A549 (cell line): ENCODE measurements at regions not wholly inside any gene's neighbourhood (a gene's known extent, or its start where the extent isn't known, plus 50 kb on each side); places are given as distances from the start of the nearest gene placed in this dataset.

Experiments used
- ATAC-seq, 2 experiments: fragments of 200-7000 bp in 1 of 2; fragments of >200 bp in 1 of 2; cut with Nextera tagmentation in 1 of 2; cut with Tn5 transposase in 1 of 2; 3 replicates each; pipeline versions ENCODE4 v1.8.0 to v1.9.1; 2018 to 2020; ENCODE audit warnings: mild to moderate bottlenecking in 1 of 2, moderate library complexity in 1 of 2
- CTCF ChIA-PET: fragments of 300-600 bp; sonication (Branson Sonifier 250); formaldehyde crosslinking; extraction: SDS; loops from one replicate; lab custom pipeline; 2021; ENCODE audit warnings: antibody characterized with exemption, inconsistent platforms; lab: Yijun Ruan, JAX
- POLR2A ChIA-PET: fragments of 350-600 bp; formaldehyde crosslinking; extraction: SDS; loops from one replicate; lab custom pipeline; 2021; ENCODE audit warnings: antibody characterized with exemption, inconsistent platforms; lab: Yijun Ruan, JAX
- DNase-seq, 2 experiments: peaks; one replicate each; pipeline versions ENCODE4 v3.0.0 to v3.0.0-alpha.2; 2011 to 2016; ENCODE audit warnings: low read depth in 1 of 2, low spot score in 1 of 2
- FAIRE-seq: peaks from 2 replicates; lab custom pipeline; 2011; peaks lifted over from hg19 to GRCh38; lab: Jason Lieb, UNC
- H3K27ac ChIP-seq, 2 experiments: fragments of >200 bp; sonication (Bioruptor Twin); formaldehyde crosslinking; 3 replicates each; pipeline ENCODE4 v1.5.1; 2016 to 2017
- H3K4me1 ChIP-seq: fragments of >200 bp; sonication (Bioruptor Twin); formaldehyde crosslinking; 3 replicates; pipeline ENCODE4 v1.6.1; 2016
- H3K4me2 ChIP-seq: fragments of >200 bp; sonication (Bioruptor Twin); formaldehyde crosslinking; 3 replicates; pipeline ENCODE4 v1.6.1; 2016
- H3K4me3 ChIP-seq: fragments of >200 bp; sonication (Bioruptor Twin); formaldehyde crosslinking; 3 replicates; pipeline ENCODE4 v1.5.1; 2016
- H3K9me3 ChIP-seq: fragments of >200 bp; sonication (Bioruptor Twin); formaldehyde crosslinking; 3 replicates; pipeline ENCODE4 v1.6.1; 2016
- BHLHE40 ChIP-seq: IDR thresholded peaks from 2 replicates; pipeline ENCODE4 v1.6.1; 2012; ENCODE audit warnings: low read depth, low read length, inconsistent platforms
- CBX8 ChIP-seq: fragments of 200-600 bp; sonication (generic); IDR thresholded peaks from 2 replicates; pipeline ENCODE4 v1.6.1; 2016
- CEBPB ChIP-seq, 2 experiments: fragments of >200 bp in 1 of 2; sonication (Bioruptor Twin) in 1 of 2; formaldehyde crosslinking in 1 of 2; IDR thresholded peaks; 2 replicates each; pipeline ENCODE4 v1.6.1; 2012 to 2016
- EHF ChIP-seq: fragments of 250-450 bp; sonication (Bioruptor Pico); IDR thresholded peaks from 2 replicates; pipeline ENCODE4 v1.5.0; 2020; ENCODE audit warnings: mild to moderate bottlenecking
- EP300 ChIP-seq, 2 experiments: fragments of >200 bp; sonication (Bioruptor Twin); formaldehyde crosslinking; IDR thresholded peaks; 2 replicates in 1 of 2; 3 replicates in 1 of 2; pipeline ENCODE4 v1.6.1; 2016 to 2017
- FOSL2 ChIP-seq, 2 experiments: fragments of 450-650 bp in 1 of 2; fragments of >200 bp in 1 of 2; sonication (Bioruptor Twin) in 1 of 2; formaldehyde crosslinking; IDR thresholded peaks; 2 replicates each; pipeline versions ENCODE4 v1.5.0 to v1.6.1; 2016 to 2020; ENCODE audit warnings: mild to moderate bottlenecking in 1 of 2, moderate library complexity in 1 of 2
- HDAC2 ChIP-seq: fragments of 200-600 bp; sonication (generic); IDR thresholded peaks from 2 replicates; pipeline ENCODE4 v1.6.1; 2016
- HEYL ChIP-seq: fragments of 250-450 bp; sonication (Bioruptor Pico); IDR thresholded peaks from 2 replicates; pipeline ENCODE4 v1.8.0; 2021; ENCODE audit warnings: mild to moderate bottlenecking, moderate library complexity
- HOXA7 ChIP-seq: fragments of 250-450 bp; sonication (Bioruptor Pico); IDR thresholded peaks from 2 replicates; pipeline ENCODE4 v1.5.0; 2020; ENCODE audit warnings: mild to moderate bottlenecking, moderate library complexity
- HOXB13 ChIP-seq: fragments of 250-450 bp; sonication (Bioruptor Pico); IDR thresholded peaks from 2 replicates; pipeline ENCODE4 v1.5.0; 2020; ENCODE audit warnings: low read depth, mild to moderate bottlenecking, moderate library complexity
- JUN ChIP-seq, 2 experiments: fragments of >200 bp; sonication (Bioruptor Twin); formaldehyde crosslinking; IDR thresholded peaks; 2 replicates in 1 of 2; 3 replicates in 1 of 2; pipeline ENCODE4 v1.6.1; 2016 to 2017
- KDM1A ChIP-seq: fragments of 200-600 bp; sonication (generic); IDR thresholded peaks from 2 replicates; pipeline ENCODE4 v1.6.1; 2016; ENCODE audit warnings: low read depth, mild to moderate bottlenecking
- MAZ ChIP-seq: fragments of 150-350 bp; IDR thresholded peaks from 2 replicates; pipeline ENCODE4 v1.6.1; 2014; ENCODE audit warnings: antibody characterized with exemption, low read depth, low read length, borderline replicate concordance
- MYC ChIP-seq: IDR thresholded peaks from 2 replicates; pipeline ENCODE4 v1.6.1; 2012; ENCODE audit warnings: mild to moderate bottlenecking, inconsistent platforms, low read length, improper control_type of control experiment, borderline replicate concordance
- PHF8 ChIP-seq: fragments of 200-600 bp; sonication (generic); IDR thresholded peaks from 2 replicates; pipeline ENCODE4 v1.6.1; 2016; ENCODE audit warnings: low read depth, mild to moderate bottlenecking, antibody characterized with exemption, moderate library complexity, borderline replicate concordance
- RAD21 ChIP-seq, 2 experiments: fragments of >200 bp in 1 of 2; sonication (Bioruptor Twin) in 1 of 2; formaldehyde crosslinking in 1 of 2; IDR thresholded peaks in 1 of 2; conservative IDR thresholded peaks in 1 of 2; 2 replicates in 1 of 2; 3 replicates in 1 of 2; pipeline ENCODE4 v1.6.1; 2012 to 2018; ENCODE audit warnings: inconsistent platforms in 1 of 2
- RARB ChIP-seq: fragments of 250-450 bp; sonication (Bioruptor Pico); IDR thresholded peaks from 2 replicates; pipeline ENCODE4 v1.8.0; 2021; ENCODE audit warnings: mild to moderate bottlenecking, moderate library complexity
- RCOR1 ChIP-seq: fragments of 150-350 bp; IDR thresholded peaks from 2 replicates; pipeline ENCODE4 v1.6.1; 2014; ENCODE audit warnings: antibody characterized with exemption, low read length, low read depth
- RFX5 ChIP-seq: fragments of 450-650 bp; IDR thresholded peaks from 2 replicates; pipeline ENCODE4 v1.7.1; 2014; ENCODE audit warnings: antibody characterized with exemption, mild to moderate bottlenecking, moderate library complexity
- RNF2 ChIP-seq: fragments of 200-600 bp; sonication (generic); IDR thresholded peaks from 2 replicates; pipeline ENCODE4 v1.6.1; 2016; ENCODE audit warnings: low read depth, mild to moderate bottlenecking, antibody characterized with exemption, moderate library complexity, borderline replicate concordance
- SREBF2 ChIP-seq: fragments of 450-650 bp; IDR thresholded peaks from 2 replicates; pipeline ENCODE4 v1.6.1; 2014; ENCODE audit warnings: mild to moderate bottlenecking, moderate library complexity
- TFCP2L1 ChIP-seq: fragments of 250-450 bp; sonication (Bioruptor Pico); IDR thresholded peaks from 2 replicates; pipeline ENCODE4 v1.5.0; 2021; ENCODE audit warnings: mild to moderate bottlenecking
- ZFP36 ChIP-seq: fragments of 450-650 bp; IDR thresholded peaks from 2 replicates; pipeline ENCODE4 v1.6.1; 2014; ENCODE audit warnings: borderline replicate concordance; ENCODE audit not compliant: partially characterized antibody
- ZNF302 ChIP-seq: fragments of 250-450 bp; sonication (Bioruptor Pico); IDR thresholded peaks from 2 replicates; pipeline ENCODE4 v1.9.0; 2021; ENCODE audit warnings: inconsistent platforms, mild to moderate bottlenecking, moderate library complexity
- ZSCAN20 ChIP-seq: fragments of 250-450 bp; sonication (Bioruptor Pico); IDR thresholded peaks from 2 replicates; pipeline ENCODE4 v1.8.0; 2022; ENCODE audit warnings: mild to moderate bottlenecking, moderate library complexity
- WGBS: methylation state at CpG from one replicate; pipeline ENCODE4 v1.1.6; 2017; ENCODE audit errors: missing lambda C conversion rate; 5-methylcytosine and 5-hydroxymethylcytosine counted together
- TF ChIP-seq, protein P1 (sequence below): fragments of 250-450 bp; sonication (Bioruptor Pico); IDR thresholded peaks from 2 replicates; pipeline ENCODE4 v1.5.0; 2021; ENCODE audit warnings: mild to moderate bottlenecking, moderate library complexity, borderline replicate concordance
- TF ChIP-seq, protein P2 (sequence below): fragments of 450-650 bp; IDR thresholded peaks from 2 replicates; pipeline ENCODE4 v1.6.1; 2014; ENCODE audit warnings: antibody characterized with exemption
- TF ChIP-seq, protein P3 (sequence below): fragments of 250-450 bp; sonication (Bioruptor Pico); IDR thresholded peaks from 2 replicates; pipeline ENCODE4 v1.5.0; 2020; ENCODE audit warnings: low read depth, mild to moderate bottlenecking, moderate library complexity
- TF ChIP-seq, protein P4 (sequence below): fragments of >200 bp; sonication (Bioruptor Twin); formaldehyde crosslinking; IDR thresholded peaks from 3 replicates; pipeline ENCODE4 v1.5.1; 2016
- TF ChIP-seq, protein P5 (sequence below): fragments of >200 bp; sonication (Bioruptor Twin); formaldehyde crosslinking; IDR thresholded peaks from 2 replicates; pipeline ENCODE4 v1.6.1; 2016

DNA sequence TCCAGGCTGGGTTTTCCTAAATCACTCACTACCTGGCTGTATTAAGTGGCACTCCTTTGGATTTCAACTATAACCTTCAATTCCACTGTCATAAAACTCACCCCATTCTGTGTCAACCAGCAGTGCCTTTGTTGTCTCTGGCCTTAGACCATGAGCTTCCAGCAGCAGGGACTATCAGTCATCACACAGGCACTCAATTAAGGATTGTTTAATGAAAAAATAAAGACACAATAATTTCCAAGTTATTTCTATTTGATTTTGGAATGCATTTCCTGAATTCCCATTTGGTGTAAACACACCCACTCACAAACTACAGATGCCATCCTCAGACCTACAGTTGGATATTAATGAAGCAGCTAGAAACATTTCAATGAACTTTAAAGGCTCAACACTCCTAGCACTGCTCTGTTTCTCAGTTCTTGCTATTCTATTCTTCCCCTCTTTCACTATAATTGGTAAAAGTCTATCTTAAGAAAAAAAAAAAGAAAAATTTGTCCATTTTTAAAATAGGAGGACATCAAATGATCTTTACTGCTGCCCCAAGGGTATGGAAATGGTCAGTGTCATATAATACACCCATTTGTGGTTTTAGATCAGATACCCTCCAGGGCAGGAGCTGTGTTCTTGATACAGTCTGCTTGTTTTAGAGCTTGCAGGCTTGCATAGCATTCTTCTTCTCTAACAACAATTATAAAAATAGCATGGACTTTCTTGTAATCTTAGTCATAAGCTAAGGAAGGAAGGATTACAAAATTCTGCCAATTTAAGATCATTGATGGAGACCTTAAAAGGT, 156.4 kb downstream of the PTGER3 start:
- Histone ChIP-seq H3K4me3 (no peak overlapping the region), H3K4me1 (no peaks in the 10 kb centered on the region), H3K4me2 (no peak overlapping the region), H3K9me3 (no peaks in the 10 kb centered on the region), H3K27ac (no peak overlapping the region)
- POLR2A ChIA-PET, result no interaction called here
- DNase-seq (no peak), FAIRE-seq (no peak), ATAC-seq (no peak)
- TF ChIP-seq, protein P1, sequence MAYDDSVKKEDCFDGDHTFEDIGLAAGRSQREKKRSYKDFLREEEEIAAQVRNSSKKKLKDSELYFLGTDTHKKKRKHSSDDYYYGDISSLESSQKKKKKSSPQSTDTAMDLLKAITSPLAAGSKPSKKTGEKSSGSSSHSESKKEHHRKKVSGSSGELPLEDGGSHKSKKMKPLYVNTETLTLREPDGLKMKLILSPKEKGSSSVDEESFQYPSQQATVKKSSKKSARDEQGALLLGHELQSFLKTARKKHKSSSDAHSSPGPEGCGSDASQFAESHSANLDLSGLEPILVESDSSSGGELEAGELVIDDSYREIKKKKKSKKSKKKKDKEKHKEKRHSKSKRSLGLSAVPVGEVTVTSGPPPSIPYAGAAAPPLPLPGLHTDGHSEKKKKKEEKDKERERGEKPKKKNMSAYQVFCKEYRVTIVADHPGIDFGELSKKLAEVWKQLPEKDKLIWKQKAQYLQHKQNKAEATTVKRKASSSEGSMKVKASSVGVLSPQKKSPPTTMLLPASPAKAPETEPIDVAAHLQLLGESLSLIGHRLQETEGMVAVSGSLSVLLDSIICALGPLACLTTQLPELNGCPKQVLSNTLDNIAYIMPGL, result no peak
- no peak for TF ChIP-seq PHF8
- no peak for TF ChIP-seq HOXB13
- TF ChIP-seq RAD21 (conservative IDR thresholded peaks at IDR 0.05 in 1 of 2, IDR thresholded peaks at IDR 0.05 in 1 of 2), result no peak
- no peak for TF ChIP-seq ZNF302
- no peak for TF ChIP-seq HDAC2
- TF ChIP-seq MYC, result no peak
- TF ChIP-seq EHF, result no peak
- TF ChIP-seq RCOR1, result no peak
- TF ChIP-seq RNF2, result no peak
- TF ChIP-seq ZSCAN20 (CRISPR knock-in tag), result no peak
- TF ChIP-seq, protein P2, sequence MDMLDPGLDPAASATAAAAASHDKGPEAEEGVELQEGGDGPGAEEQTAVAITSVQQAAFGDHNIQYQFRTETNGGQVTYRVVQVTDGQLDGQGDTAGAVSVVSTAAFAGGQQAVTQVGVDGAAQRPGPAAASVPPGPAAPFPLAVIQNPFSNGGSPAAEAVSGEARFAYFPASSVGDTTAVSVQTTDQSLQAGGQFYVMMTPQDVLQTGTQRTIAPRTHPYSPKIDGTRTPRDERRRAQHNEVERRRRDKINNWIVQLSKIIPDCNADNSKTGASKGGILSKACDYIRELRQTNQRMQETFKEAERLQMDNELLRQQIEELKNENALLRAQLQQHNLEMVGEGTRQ, result no peak
- TF ChIP-seq, protein P3, sequence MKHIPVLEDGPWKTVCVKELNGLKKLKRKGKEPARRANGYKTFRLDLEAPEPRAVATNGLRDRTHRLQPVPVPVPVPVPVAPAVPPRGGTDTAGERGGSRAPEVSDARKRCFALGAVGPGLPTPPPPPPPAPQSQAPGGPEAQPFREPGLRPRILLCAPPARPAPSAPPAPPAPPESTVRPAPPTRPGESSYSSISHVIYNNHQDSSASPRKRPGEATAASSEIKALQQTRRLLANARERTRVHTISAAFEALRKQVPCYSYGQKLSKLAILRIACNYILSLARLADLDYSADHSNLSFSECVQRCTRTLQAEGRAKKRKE, result no peak
- TF ChIP-seq HEYL (CRISPR knock-in tag), result no peak
- no peak for TF ChIP-seq FOSL2 (IDR thresholded peaks at IDR 0.05)
- no peak for TF ChIP-seq FOSL2 (CRISPR knock-in tag; IDR thresholded peaks at IDR 0.05)
- TF ChIP-seq KDM1A, result no peak
- no peak for TF ChIP-seq CBX8
- no peak for TF ChIP-seq HOXA7
- CTCF ChIA-PET, result no interaction called here

DNA sequence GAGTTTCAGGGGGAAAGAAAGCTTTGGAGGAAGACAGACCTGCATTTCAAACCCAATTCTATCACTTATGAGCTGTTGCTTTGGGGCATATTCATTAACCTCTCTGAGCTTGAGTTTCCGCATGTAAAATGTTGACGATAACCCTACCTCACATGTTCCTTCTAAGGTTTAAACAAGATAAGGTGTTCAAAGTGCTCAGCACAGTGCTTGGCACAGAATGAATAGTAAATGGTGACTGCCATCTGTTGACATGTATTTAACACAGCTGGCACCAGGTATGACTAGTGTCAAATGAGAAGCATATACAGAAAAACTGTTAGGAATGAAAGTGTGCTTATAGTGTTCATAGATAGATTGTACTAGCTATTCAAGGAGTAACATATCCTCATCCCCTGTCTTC, 155.5 kb downstream of the PTGER3 start:
- no peak overlapping the region for H3K4me3 ChIP-seq
- no peaks in the 10 kb centered on the region for H3K9me3 ChIP-seq
- H3K4me2 ChIP-seq, result no peak overlapping the region
- FAIRE-seq (no peak), ATAC-seq (no peak), DNase-seq (no peak)
- no peak overlapping the region for H3K27ac ChIP-seq
- POLR2A ChIA-PET, result no interaction called here
- WGBS, result 78% methylated on average over 2 of the region's 2 CpGs
- TF ChIP-seq CEBPB (IDR thresholded peaks at IDR 0.05) (no peak), SREBF2 (no peak), ZFP36 (no peak), HOXA7 (no peak), CBX8 (no peak), HEYL (CRISPR knock-in tag) (no peak), EP300 (IDR thresholded peaks at IDR 0.05) (no peak), FOSL2 (IDR thresholded peaks at IDR 0.05) (no peak), FOSL2 (CRISPR knock-in tag; IDR thresholded peaks at IDR 0.05) (no peak), RFX5 (no peak), KDM1A (no peak), RARB (CRISPR knock-in tag) (no peak), MAZ (no peak), BHLHE40 (no peak), JUN (IDR thresholded peaks at IDR 0.05) (no peak), TFCP2L1 (no peak)
- TF ChIP-seq, protein P4, sequence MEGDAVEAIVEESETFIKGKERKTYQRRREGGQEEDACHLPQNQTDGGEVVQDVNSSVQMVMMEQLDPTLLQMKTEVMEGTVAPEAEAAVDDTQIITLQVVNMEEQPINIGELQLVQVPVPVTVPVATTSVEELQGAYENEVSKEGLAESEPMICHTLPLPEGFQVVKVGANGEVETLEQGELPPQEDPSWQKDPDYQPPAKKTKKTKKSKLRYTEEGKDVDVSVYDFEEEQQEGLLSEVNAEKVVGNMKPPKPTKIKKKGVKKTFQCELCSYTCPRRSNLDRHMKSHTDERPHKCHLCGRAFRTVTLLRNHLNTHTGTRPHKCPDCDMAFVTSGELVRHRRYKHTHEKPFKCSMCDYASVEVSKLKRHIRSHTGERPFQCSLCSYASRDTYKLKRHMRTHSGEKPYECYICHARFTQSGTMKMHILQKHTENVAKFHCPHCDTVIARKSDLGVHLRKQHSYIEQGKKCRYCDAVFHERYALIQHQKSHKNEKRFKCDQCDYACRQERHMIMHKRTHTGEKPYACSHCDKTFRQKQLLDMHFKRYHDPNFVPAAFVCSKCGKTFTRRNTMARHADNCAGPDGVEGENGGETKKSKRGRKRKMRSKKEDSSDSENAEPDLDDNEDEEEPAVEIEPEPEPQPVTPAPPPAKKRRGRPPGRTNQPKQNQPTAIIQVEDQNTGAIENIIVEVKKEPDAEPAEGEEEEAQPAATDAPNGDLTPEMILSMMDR, result no peak
- TF ChIP-seq, protein P5, sequence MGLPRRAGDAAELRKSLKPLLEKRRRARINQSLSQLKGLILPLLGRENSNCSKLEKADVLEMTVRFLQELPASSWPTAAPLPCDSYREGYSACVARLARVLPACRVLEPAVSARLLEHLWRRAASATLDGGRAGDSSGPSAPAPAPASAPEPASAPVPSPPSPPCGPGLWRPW, result no peak
- TF ChIP-seq, all 56 proteins: peak for 0
- CTCF ChIA-PET, result interaction anchor here (1.2 to 1.3 kb wide), 2 partner anchors 14 to 206 kb away, joined by 3 to 4 read pairs; no protein-coding TSS in a partner anchor
- H3K4me1 ChIP-seq, result no peaks in the 10 kb centered on the region
